Endodermal cell (in vitro differentiated cells): ENCODE measurements at regions not wholly inside any gene's neighbourhood (a gene's known extent, or its start where the extent isn't known, plus 50 kb on each side); places are given as distances from the start of the nearest gene placed in this dataset.

Experiments used
- DNase-seq: peaks from one replicate; pipeline ENCODE4 v3.0.0-alpha.2; 2017
- H3K27ac ChIP-seq: 2 replicates; pipeline ENCODE4 v1.5.1; 2013; ENCODE audit warnings: mild to moderate bottlenecking, low read depth, low read length, moderate library complexity
- H3K27me3 ChIP-seq: 2 replicates; pipeline ENCODE4 v1.6.1; 2013; ENCODE audit warnings: mild to moderate bottlenecking, low read length, moderate library complexity; ENCODE audit not compliant: insufficient read depth, control insufficient read depth, poor library complexity, severe bottlenecking
- H3K36me3 ChIP-seq: 2 replicates; pipeline ENCODE4 v1.7.0; 2013; ENCODE audit warnings: mild to moderate bottlenecking, low read length, moderate library complexity; ENCODE audit not compliant: control insufficient read depth, insufficient read depth
- H3K4me1 ChIP-seq: one replicate; pipeline ENCODE4 v1.7.0; 2013; ENCODE audit warnings: low read length; ENCODE audit not compliant: control insufficient read depth, insufficient read depth
- H3K4me3 ChIP-seq: 2 replicates; pipeline ENCODE4 v1.5.1; 2013; ENCODE audit warnings: mild to moderate bottlenecking, low read length, moderate library complexity
- H3K9ac ChIP-seq: 2 replicates; pipeline ENCODE4 v1.6.1; 2013; ENCODE audit warnings: mild to moderate bottlenecking, low read length, moderate library complexity; ENCODE audit not compliant: poor library complexity, severe bottlenecking; ENCODE audit errors: extremely low read depth
- H3K9me3 ChIP-seq: 2 replicates; pipeline ENCODE4 v1.6.1; 2013; ENCODE audit warnings: mild to moderate bottlenecking, low read length, moderate library complexity; ENCODE audit not compliant: control insufficient read depth
- H3K27ac Mint-ChIP-seq: 2 replicates; pipeline ENCODE4 v1.8.0; 2020; ENCODE audit warnings: mixed read lengths
- H3K27me3 Mint-ChIP-seq: 2 replicates; pipeline ENCODE4 v1.8.0; 2021; ENCODE audit warnings: mild to moderate bottlenecking, mixed read lengths; ENCODE audit not compliant: insufficient read depth
- H3K36me3 Mint-ChIP-seq: 2 replicates; pipeline ENCODE4 v1.8.0; 2020; ENCODE audit warnings: low read depth, mixed read lengths
- H3K4me1 Mint-ChIP-seq: 2 replicates; pipeline ENCODE4 v1.8.0; 2020; ENCODE audit warnings: mixed read lengths
- H3K4me3 Mint-ChIP-seq: 2 replicates; pipeline ENCODE4 v1.8.0; 2020; ENCODE audit warnings: mild to moderate bottlenecking, moderate library complexity, mixed read lengths
- H3K9me3 Mint-ChIP-seq: 2 replicates; pipeline ENCODE4 v1.8.0; 2020; ENCODE audit warnings: mild to moderate bottlenecking, mixed read lengths
- CTCF ChIP-seq: fragments of 200-600 bp; sonication (generic); conservative IDR thresholded peaks from 2 replicates; pipeline ENCODE4 v1.5.0; 2021; ENCODE audit warnings: antibody characterized with exemption, mild to moderate bottlenecking
- WGBS, 2 experiments: methylation state at CpG; one replicate each; pipeline versions ENCODE4 v1.1.5 to v1.1.7; 2013; ENCODE audit warnings: missing lambda C conversion rate in 2 of 2, mixed read lengths in 1 of 2; ENCODE audit not compliant: insufficient coverage in 1 of 2, insufficient read length in 1 of 2; 5-methylcytosine and 5-hydroxymethylcytosine counted together

DNA sequence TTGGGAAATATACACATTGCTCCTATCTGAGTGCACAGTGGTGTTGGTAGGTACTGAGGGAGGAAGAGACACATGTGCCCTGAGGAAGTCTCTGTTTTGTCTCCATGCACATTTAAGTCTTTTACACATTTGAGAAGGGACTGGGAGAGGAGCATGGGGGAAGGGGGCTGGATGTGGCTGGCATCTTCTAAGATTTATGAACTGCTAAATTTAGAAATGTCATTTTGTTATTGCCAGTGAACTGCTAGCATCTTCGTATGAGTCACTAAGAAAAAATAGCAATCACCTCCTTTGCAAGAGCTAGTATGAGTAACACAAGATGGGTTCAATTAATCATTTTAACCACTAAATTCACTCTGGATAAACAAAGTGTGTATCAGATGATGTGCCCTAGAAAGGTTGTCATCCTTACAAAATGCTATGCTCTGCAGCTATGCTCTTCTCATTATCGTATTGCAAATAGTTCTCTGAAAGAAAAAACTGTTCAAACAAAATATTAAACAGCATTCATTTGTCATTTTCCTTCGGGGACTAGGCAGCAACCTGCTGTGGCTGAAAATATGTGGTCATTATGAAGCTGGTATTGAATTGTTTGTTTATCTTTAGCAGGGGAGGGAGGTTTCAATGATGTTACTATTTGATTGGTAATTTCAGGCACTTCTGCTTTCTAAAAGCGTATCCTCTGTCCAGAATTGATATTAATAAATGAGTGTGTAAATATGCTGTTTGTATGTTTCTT is 236.5 kb downstream of the DMRTA1 start:
- H3K27me3 ChIP-seq: no peaks in the 10 kb centered on the region
- no peak for DNase-seq
- WGBS, 2 experiments: 81 to 89% methylated on average over 3 to 4 of the region's 4 CpGs
- TF ChIP-seq CTCF: no peak
- peaks cover 5% of the 10 kb centered on the region for H3K4me1 ChIP-seq
- Mint-ChIP-seq H3K27me3 (no peaks in the 10 kb centered on the region), H3K9me3 (peaks cover 12% of the 10 kb centered on the region), H3K4me3 (no peak overlapping the region), H3K27ac (no peak overlapping the region), H3K4me1 (peaks cover 33% of the 10 kb centered on the region), H3K36me3 (peaks cover 9% of the 10 kb centered on the region)
- peaks cover 5% of the 10 kb centered on the region for H3K9me3 ChIP-seq
- H3K36me3 ChIP-seq: no peaks in the 10 kb centered on the region
- H3K27ac ChIP-seq: no peak overlapping the region
- no peak overlapping the region for H3K4me3 ChIP-seq
- H3K9ac ChIP-seq: no peak overlapping the region

DNA sequence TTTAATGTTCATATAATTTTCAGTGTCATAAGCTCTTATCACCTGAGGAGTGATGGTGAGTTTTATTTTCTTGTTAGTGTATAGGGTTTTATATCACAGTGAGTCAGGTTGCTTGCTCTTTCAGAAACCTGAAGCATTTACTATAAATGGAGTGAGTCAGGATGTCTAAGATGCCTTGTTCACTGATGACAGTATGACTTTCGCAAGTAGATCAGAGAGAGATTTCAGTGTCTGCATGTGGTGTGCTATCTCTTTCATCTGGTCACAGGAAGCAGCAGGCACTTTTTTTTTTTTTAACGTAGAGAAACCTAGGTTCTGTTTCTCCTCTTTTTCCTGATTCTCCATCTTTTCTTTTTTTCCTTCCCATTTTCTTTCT is 237.1 kb downstream of the DMRTA1 start:
- H3K9me3 ChIP-seq: peaks cover 5% of the 10 kb centered on the region
- no peak overlapping the region for H3K27ac ChIP-seq
- no peak overlapping the region for H3K4me3 ChIP-seq
- TF ChIP-seq CTCF: no peak
- 50 to 100% methylated on average over 1 to 2 of the region's 2 CpGs for WGBS, 2 experiments
- peaks cover 12% of the 10 kb centered on the region for H3K9me3 Mint-ChIP-seq
- H3K27ac Mint-ChIP-seq: no peak overlapping the region
- peaks cover 5% of the 10 kb centered on the region for H3K4me1 ChIP-seq
- H3K27me3 ChIP-seq: no peaks in the 10 kb centered on the region
- H3K4me1 Mint-ChIP-seq: peaks cover 33% of the 10 kb centered on the region
- DNase-seq: no peak
- no peak overlapping the region for H3K4me3 Mint-ChIP-seq
- no peaks in the 10 kb centered on the region for H3K36me3 ChIP-seq
- no peak overlapping the region for H3K9ac ChIP-seq
- H3K27me3 Mint-ChIP-seq: no peaks in the 10 kb centered on the region
- peaks cover 9% of the 10 kb centered on the region for H3K36me3 Mint-ChIP-seq

GRCh38 chr9:22693156-22693555 is 246.5 kb downstream of the DMRTA1 start:
- Histone ChIP-seq H3K4me3 (no peak overlapping the region), H3K27me3 (no peaks in the 10 kb centered on the region), H3K4me1 (no peaks in the 10 kb centered on the region), H3K36me3 (no peaks in the 10 kb centered on the region), H3K9ac (no peak overlapping the region), H3K9me3 (no peaks in the 10 kb centered on the region), H3K27ac (no peak overlapping the region)
- TF ChIP-seq CTCF: no peak
- no peaks in the 10 kb centered on the region for H3K36me3 Mint-ChIP-seq
- no peaks in the 10 kb centered on the region for H3K4me1 Mint-ChIP-seq
- no peak overlapping the region for H3K27ac Mint-ChIP-seq
- no peak for DNase-seq
- H3K9me3 Mint-ChIP-seq: no peaks in the 10 kb centered on the region
- 86 to 93% methylated on average over 2 of the region's 2 CpGs for WGBS, 2 experiments
- H3K27me3 Mint-ChIP-seq: no peaks in the 10 kb centered on the region
- H3K4me3 Mint-ChIP-seq: no peak overlapping the region
